ENCODE measurements at regions not wholly inside any gene's neighbourhood (a gene's known extent, or its start where the extent isn't known, plus 50 kb on each side); places are given as distances from the start of the nearest gene placed in this dataset.
"Not testable (repeated sequence)": the region's sequence is repeated elsewhere in the genome, so short reads cannot be mapped to it uniquely, and the experiment has no call there.

GRCh38 chr3:126287536-126288241, 69.5 kb downstream of the KLF15 start:
- H3K4me3 ChIP-seq (ENCODE audit: low read depth, low read length) = peak overlapping the region; percentile 63
- DNase-seq (ENCODE audit: low read depth) = no peak
- TF ChIP-seq CTCF (conservative IDR thresholded peaks at IDR 0.05; ENCODE audit: low read depth, low read length) = no peak

GRCh38 chr3:126287171-126287535, 70.1 kb downstream of the KLF15 start:
- peak overlapping the region; percentile 63 for H3K4me3 ChIP-seq (ENCODE audit: low read depth, low read length)
- DNase-seq (ENCODE audit: low read depth) = no peak
- TF ChIP-seq CTCF (conservative IDR thresholded peaks at IDR 0.05; ENCODE audit: low read depth, low read length) = no peak

- H3K4me3 ChIP-seq (ENCODE audit: low read depth, low read length) = no peak overlapping the region
- DNase-seq (ENCODE audit: low read depth) = no peak
- TF ChIP-seq CTCF (conservative IDR thresholded peaks at IDR 0.05; ENCODE audit: low read depth, low read length) = no peak
Measured at GRCh38 chr3:126285369-126285768, 71.8 kb downstream of the KLF15 start.

- no peak for DNase-seq (ENCODE audit: low read depth)
- no peak overlapping the region for H3K4me3 ChIP-seq (ENCODE audit: low read depth, low read length)
- no peak for TF ChIP-seq CTCF (conservative IDR thresholded peaks at IDR 0.05; ENCODE audit: low read depth, low read length)
Measured at GRCh38 chr3:126284258-126284904, 72.8 kb downstream of the KLF15 start.

GRCh38 chr3:126283651-126284050, 73.6 kb downstream of the KLF15 start:
- not testable (repeated sequence) for DNase-seq (ENCODE audit: low read depth); H3K4me3 ChIP-seq (ENCODE audit: low read depth, low read length)

GRCh38 chr3:126279853-126280252, 77.4 kb downstream of the KLF15 start:
- H3K4me3 ChIP-seq (ENCODE audit: low read depth, low read length) = no peak overlapping the region
- no peak for DNase-seq (ENCODE audit: low read depth)

More at GRCh38 chr3:126279853-126280252, 77.4 kb downstream of the KLF15 start:
- TF ChIP-seq CTCF (conservative IDR thresholded peaks at IDR 0.05; ENCODE audit: low read depth, low read length) = no peak
